Activated naive CD8-positive, alpha-beta T cell treated with anti-CD3 and anti-CD28 coated beads, Interleukin-2, amount 50 U/mL, for 24 hours (primary cell): ENCODE measurements at regions not wholly inside any gene's neighbourhood (a gene's known extent, or its start where the extent isn't known, plus 50 kb on each side); places are given as distances from the start of the nearest gene placed in this dataset.

Source experiments
- ATAC-seq: fragments of 150-1000 bp; cut with Tn5 transposase; one replicate; pipeline ENCODE4 v1.10.0; 2021
- DNase-seq: peaks from one replicate; pipeline ENCODE4 v3.0.0; 2021
- H3K27ac Mint-ChIP-seq: one replicate; pipeline ENCODE4 v1.8.0; 2021; ENCODE audit warnings: mild to moderate bottlenecking, mixed read lengths
- H3K27me3 Mint-ChIP-seq: one replicate; pipeline ENCODE4 v1.8.0; 2021; ENCODE audit warnings: mixed read lengths
- H3K36me3 Mint-ChIP-seq: one replicate; pipeline ENCODE4 v1.8.0; 2021; ENCODE audit warnings: low read depth, mixed read lengths
- H3K4me1 Mint-ChIP-seq: one replicate; pipeline ENCODE4 v1.8.0; 2021; ENCODE audit warnings: mixed read lengths
- H3K4me3 Mint-ChIP-seq: one replicate; pipeline ENCODE4 v1.8.0; 2021; ENCODE audit warnings: mild to moderate bottlenecking, moderate library complexity, mixed read lengths
- H3K9me3 Mint-ChIP-seq: one replicate; pipeline ENCODE4 v1.8.0; 2021; ENCODE audit warnings: mixed read lengths

DNA sequence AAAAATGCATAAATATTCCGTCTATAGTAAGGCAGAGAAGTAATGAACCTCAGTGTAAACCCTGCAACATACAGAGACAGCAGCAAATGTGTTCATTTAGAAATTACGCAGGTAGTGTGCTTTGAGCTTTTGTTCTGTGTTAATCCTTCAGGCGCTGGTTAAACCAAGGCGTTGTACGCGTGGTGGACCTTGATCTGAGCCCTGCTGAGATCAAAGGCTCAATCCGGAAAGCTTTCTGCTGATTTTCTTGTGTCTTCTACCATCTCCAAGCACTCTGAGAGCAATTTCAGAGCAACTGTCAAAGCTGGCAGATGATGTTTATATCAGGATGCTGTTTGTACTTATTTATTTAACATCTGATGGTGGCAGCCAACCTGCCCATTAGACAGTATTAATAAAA is 382.8 kb downstream of the CDH26 start:
- Mint-ChIP-seq H3K4me1 (no peaks in the 10 kb centered on the region), H3K4me3 (no peak overlapping the region), H3K27me3 (no peaks in the 10 kb centered on the region), H3K27ac (no peak overlapping the region), H3K9me3 (no peaks in the 10 kb centered on the region), H3K36me3 (no peaks in the 10 kb centered on the region)
- DNase-seq, result no peak
- ATAC-seq, result no peak

DNA sequence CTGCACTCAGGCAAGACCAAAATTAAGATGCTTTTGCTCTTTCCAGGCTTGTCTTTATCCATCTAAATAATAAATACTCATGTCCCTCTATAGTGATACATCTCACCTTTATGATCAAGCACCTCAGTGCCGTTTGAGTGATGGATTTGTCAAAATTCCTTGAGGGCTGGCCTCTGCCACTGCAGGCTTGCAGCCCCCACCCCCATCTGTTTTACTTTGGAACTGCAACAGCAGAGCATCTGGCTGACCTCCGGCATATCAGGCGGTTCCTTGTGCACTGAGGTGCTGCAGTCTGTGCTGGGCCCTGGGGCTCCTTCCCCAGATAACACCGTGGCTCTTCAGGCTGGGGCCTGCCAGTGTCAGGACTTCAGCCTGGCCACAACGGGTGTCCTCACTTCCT is 386.9 kb downstream of the CDH26 start:
- DNase-seq (no peak), ATAC-seq (no peak)
- no peaks in the 10 kb centered on the region for H3K9me3 Mint-ChIP-seq
- no peak overlapping the region for H3K4me3 Mint-ChIP-seq
- no peaks in the 10 kb centered on the region for H3K36me3 Mint-ChIP-seq
- no peaks in the 10 kb centered on the region for H3K27me3 Mint-ChIP-seq
- H3K27ac Mint-ChIP-seq, result no peak overlapping the region
- no peaks in the 10 kb centered on the region for H3K4me1 Mint-ChIP-seq

DNA sequence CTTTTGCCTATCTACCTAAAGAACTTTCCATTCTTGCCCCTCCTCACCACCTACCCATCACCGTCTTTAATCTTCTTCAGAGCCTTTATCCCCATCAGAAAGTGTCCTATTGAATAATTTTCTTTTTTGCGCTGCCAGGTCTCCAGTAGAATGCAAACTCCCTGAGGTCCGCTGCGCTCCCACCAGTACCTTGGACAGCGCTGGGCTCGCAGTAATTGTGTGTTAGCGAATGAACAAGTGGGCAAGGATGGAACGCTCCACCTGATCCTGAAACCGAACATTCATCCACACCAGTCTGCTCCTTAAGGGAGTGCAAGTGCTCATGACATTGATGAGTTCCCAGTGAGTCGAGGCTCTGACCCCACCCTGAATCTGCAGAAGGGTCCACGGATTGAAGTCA is 391.2 kb downstream of the CDH26 start:
- no peaks in the 10 kb centered on the region for H3K4me1 Mint-ChIP-seq
- H3K4me3 Mint-ChIP-seq, result no peak overlapping the region
- no peaks in the 10 kb centered on the region for H3K27me3 Mint-ChIP-seq

DNA sequence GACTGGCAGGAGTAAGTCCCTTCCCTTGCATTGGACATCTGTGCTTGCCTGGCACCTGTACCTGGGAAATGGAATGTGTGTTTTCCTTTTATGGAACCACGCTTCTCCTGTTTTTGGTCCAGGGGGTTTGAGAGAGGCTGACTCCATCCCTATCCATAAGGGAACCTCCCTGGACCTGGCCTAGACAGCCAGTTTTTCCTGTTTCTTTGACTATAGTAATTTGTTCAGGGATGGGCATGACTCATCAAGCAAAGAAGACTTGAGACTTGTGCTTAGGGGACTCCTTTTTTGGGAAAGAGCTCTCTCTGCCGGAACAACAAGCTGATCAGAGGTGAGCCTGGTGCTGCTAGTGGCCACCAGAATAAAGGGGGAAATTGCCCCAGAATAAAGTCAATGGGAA is 393.8 kb downstream of the CDH26 start:
- no peaks in the 10 kb centered on the region for H3K27me3 Mint-ChIP-seq
- H3K9me3 Mint-ChIP-seq, result no peaks in the 10 kb centered on the region
- H3K4me1 Mint-ChIP-seq, result no peaks in the 10 kb centered on the region
- H3K36me3 Mint-ChIP-seq, result no peaks in the 10 kb centered on the region
- H3K4me3 Mint-ChIP-seq, result no peak overlapping the region
- H3K27ac Mint-ChIP-seq, result no peak overlapping the region
- no peak for ATAC-seq
- no peak for DNase-seq

More for the DNA sequence above, 391.2 kb downstream of the CDH26 start:
- no peak for DNase-seq
- H3K36me3 Mint-ChIP-seq, result no peaks in the 10 kb centered on the region
- H3K9me3 Mint-ChIP-seq, result no peaks in the 10 kb centered on the region
- no peak overlapping the region for H3K27ac Mint-ChIP-seq
- no peak for ATAC-seq

DNA sequence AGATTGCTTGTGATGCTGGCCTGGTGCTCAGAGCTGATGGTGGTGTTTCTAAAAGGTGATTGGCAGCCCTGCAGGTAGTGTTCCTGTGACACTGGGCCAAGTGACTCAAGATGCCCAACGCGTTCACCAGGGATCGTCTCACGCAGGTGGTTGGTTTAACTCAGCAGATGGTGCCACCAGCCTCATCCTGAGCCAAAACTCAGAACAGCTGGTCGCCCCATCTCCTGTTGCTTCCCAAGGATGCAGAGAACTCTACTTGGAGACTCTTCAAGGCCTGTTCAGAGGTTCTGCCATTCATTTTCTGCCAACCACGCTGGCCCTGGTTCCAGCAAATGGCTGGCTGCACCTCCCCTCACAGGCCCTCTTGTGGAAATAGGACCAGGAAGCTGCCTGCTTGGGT is 394.4 kb downstream of the CDH26 start:
- no peaks in the 10 kb centered on the region for H3K9me3 Mint-ChIP-seq
- no peak for ATAC-seq
- no peaks in the 10 kb centered on the region for H3K4me1 Mint-ChIP-seq

DNA sequence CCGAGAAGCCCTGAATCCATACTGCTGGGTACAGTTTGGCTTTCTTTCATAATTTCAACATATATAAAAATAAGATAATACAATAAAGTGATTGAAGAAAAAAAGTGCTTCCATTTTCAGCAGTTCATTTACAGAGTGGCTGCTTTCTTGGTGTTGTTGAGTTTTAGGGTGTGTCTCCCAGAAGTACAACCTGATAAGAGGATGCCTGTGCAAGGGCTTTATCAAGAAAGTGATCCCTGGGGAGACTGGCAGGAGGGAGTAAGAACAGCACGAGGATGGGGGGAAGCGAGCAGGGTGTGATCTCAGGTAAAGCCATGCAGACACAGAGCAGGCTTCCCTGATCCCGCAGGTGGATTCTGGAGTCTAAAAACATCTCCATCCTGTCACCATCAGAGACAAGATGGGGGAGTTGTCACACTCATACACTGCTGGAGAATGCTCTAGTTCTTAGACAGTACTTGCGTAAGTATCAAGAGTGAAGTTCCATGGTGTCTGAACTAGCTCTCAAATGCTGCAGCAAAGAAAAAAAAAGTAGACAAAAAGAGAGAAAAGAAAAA is 395.9 kb downstream of the CDH26 start:
- no peaks in the 10 kb centered on the region for H3K9me3 Mint-ChIP-seq
- no peak overlapping the region for H3K4me3 Mint-ChIP-seq
- no peaks in the 10 kb centered on the region for H3K36me3 Mint-ChIP-seq
- no peaks in the 10 kb centered on the region for H3K4me1 Mint-ChIP-seq
- no peak overlapping the region for H3K27ac Mint-ChIP-seq
- no peak for DNase-seq
- no peaks in the 10 kb centered on the region for H3K27me3 Mint-ChIP-seq
- ATAC-seq, result no peak

More for the DNA sequence above, 394.4 kb downstream of the CDH26 start:
- Mint-ChIP-seq H3K27me3 (no peaks in the 10 kb centered on the region), H3K4me3 (no peak overlapping the region), H3K36me3 (no peaks in the 10 kb centered on the region), H3K27ac (no peak overlapping the region)
- DNase-seq, result no peak

DNA sequence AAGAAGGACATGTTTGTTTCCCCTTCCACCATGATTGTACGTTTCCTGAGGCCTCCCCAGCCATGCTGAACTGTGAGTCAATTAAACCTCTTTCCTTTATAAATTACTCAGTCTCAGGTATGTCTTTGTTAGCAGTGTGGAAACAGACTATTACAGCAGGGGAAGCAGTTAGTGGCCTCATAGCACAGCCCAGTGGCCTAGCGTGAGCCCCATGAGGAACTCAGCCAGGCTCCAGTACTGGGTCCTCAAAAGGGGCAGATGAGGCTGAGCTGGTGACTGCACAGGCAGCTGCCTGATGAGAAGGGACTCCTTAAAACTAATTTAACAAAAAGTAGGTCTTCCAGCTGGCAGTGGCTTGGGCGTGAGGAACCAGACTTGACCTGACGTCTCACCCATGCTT is 399.9 kb downstream of the CDH26 start:
- Mint-ChIP-seq H3K4me1 (no peaks in the 10 kb centered on the region), H3K27ac (no peak overlapping the region)
- no peak for DNase-seq

DNA sequence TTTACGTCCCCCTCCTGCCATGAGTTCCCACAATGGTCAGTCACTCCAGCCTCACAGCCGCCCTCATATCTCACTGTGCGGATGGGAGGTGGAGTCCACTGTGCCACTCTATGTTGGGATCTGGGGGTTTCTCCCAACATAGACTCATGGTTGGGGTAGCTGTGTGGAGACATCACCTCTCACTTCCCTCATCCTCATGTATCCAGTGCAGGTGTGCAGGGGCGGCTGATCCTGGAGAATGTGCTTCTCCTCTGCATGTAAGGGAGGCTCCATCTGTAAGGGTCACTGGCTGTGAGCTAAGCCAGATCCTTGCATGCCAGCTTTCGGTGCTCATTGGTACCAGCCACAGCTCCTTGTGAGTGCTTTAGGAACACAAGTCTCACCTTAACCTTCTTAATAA is 400.8 kb downstream of the CDH26 start:
- DNase-seq, result no peak
- no peaks in the 10 kb centered on the region for H3K4me1 Mint-ChIP-seq
- H3K27me3 Mint-ChIP-seq, result no peaks in the 10 kb centered on the region
- no peaks in the 10 kb centered on the region for H3K36me3 Mint-ChIP-seq
- H3K4me3 Mint-ChIP-seq, result no peak overlapping the region
- ATAC-seq, result no peak
- no peaks in the 10 kb centered on the region for H3K9me3 Mint-ChIP-seq
- H3K27ac Mint-ChIP-seq, result no peak overlapping the region

More for the DNA sequence above, 399.9 kb downstream of the CDH26 start:
- Mint-ChIP-seq H3K9me3 (no peaks in the 10 kb centered on the region), H3K27me3 (no peaks in the 10 kb centered on the region), H3K36me3 (no peaks in the 10 kb centered on the region), H3K4me3 (no peak overlapping the region)
- ATAC-seq, result no peak

DNA sequence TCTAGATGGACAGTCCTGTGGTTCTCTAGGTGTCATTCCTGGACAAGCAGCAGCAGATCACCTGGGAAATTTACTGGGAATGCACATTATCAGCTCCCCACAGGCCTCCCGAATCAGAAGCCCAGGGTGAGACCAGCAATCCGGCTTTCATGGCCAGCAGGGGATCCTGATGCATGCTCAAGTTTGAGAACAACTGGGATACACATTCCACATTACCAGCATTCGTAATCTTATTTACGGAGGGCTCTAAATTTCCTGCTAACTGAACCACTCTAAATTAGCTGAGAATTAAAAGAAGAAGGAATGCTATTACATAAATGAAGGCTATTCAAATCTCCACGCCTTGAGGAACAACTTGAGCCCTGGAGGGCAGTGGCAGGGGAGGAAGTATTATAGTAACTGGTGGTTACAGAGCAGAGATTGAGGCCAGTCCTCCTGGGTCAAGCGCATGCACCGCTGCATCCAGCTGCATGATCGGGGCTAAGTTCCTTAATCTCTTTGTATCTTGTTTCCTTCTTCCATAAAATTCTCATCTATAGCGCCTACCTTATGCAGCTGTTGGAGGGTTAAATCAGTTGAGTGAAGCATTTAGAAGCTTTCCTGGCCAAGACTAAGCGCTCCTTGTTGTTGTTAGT is 403.7 kb downstream of the CDH26 start:
- ATAC-seq (no peak), DNase-seq (no peak)
- H3K27ac Mint-ChIP-seq, result no peak overlapping the region
- H3K4me1 Mint-ChIP-seq, result no peaks in the 10 kb centered on the region
- H3K36me3 Mint-ChIP-seq, result no peaks in the 10 kb centered on the region
- no peaks in the 10 kb centered on the region for H3K27me3 Mint-ChIP-seq
- no peak overlapping the region for H3K4me3 Mint-ChIP-seq
- no peaks in the 10 kb centered on the region for H3K9me3 Mint-ChIP-seq

DNA sequence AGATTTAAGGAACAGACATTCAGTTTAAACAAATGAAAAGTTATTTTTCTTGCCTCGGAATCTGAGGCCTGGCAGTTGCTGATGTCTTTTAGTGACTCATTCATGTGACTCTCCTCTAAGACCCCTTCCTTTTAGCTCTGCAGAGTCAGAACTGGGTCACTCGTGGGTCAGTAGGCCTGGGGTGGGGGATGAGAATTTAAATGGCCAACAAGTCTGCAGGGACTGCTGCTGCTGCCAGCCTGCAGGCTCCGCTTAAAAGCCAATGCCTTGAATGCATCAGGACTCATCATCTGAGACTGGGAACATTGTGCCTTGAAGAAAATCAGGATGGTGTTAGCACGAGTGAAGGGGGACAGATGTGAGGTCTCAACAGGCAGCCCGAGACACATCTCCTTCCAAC is 404.3 kb downstream of the CDH26 start:
- Mint-ChIP-seq H3K36me3 (no peaks in the 10 kb centered on the region), H3K4me3 (no peak overlapping the region), H3K27ac (no peak overlapping the region), H3K9me3 (no peaks in the 10 kb centered on the region), H3K27me3 (no peaks in the 10 kb centered on the region), H3K4me1 (no peaks in the 10 kb centered on the region)
- ATAC-seq (no peak), DNase-seq (no peak)

DNA sequence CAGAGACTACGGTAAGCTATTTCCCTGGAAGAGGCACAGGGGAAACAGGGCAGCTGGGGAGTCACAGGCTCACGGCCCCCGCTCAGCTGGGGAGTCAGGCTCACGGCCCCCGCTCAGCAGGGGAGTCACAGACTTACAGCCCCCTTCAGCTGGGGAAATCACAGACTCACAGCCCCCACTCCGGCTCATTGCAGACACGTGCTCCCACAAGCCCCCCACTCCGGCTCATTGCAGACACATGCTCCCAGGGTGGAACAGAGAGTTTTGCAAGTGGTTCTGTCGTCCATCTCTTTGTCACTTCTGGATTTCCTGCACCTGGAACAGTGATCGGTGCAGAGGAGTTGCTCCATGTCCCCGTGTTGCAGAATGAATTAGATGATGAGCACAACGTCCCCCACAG is 405.5 kb downstream of the CDH26 start:
- no peaks in the 10 kb centered on the region for H3K4me1 Mint-ChIP-seq

DNA sequence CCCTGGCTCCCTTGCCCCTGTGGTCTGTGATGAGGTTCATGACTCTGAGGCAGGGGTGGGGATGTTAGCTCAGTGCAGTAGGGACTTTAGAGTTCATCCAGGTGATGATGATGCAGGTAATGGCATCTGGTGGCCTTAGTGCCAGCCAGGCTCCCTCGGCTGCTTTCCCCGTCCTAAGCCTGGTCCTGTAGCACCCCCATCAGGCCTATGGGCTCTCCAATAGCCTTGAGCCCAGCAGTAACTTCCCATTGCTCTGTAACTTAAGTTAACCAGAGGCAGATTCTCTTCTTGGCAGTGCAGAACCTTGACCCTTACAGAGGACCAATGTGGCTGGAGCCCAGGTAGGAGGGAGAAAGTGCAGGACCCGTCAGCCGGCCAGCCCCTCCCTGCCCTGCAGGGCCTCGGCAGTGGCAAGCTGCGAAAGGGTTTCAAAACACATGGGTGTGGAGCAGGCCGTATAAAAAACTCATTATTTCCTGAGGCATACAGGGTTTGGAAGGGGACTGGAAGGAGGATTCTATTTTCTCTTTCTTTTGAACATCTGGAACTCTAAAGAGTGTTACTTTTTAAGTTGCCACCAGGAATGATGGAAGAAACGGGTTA is 406.9 kb downstream of the CDH26 start:
- no peaks in the 10 kb centered on the region for H3K27me3 Mint-ChIP-seq
- DNase-seq (no peak), ATAC-seq (no peak)
- H3K9me3 Mint-ChIP-seq, result no peaks in the 10 kb centered on the region
- no peak overlapping the region for H3K27ac Mint-ChIP-seq
- no peak overlapping the region for H3K4me3 Mint-ChIP-seq
- no peaks in the 10 kb centered on the region for H3K36me3 Mint-ChIP-seq
- no peaks in the 10 kb centered on the region for H3K4me1 Mint-ChIP-seq

More for the DNA sequence above, 405.5 kb downstream of the CDH26 start:
- no peak for DNase-seq
- no peak for ATAC-seq
- Mint-ChIP-seq H3K36me3 (no peaks in the 10 kb centered on the region), H3K4me3 (no peak overlapping the region), H3K27ac (no peak overlapping the region), H3K27me3 (no peaks in the 10 kb centered on the region), H3K9me3 (no peaks in the 10 kb centered on the region)

DNA sequence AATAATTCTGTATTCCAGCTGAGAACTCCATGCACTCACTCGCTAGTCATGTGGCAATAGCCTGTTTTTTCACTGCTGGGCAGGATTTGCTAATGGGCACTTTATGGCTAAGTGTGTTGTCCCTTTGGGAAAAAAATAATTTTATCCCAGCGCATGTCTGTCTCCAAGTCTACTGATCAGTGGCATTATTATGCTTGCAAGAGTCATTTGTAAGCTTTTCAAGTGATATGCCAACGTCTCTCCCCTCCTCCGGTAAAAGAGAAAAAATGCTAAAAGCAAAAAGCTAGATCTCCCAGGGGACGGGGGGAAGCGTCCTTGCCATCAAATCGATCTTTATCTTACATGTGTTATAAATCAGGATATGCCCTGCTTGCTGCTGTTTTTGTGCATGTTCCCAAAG is 407.7 kb downstream of the CDH26 start:
- Mint-ChIP-seq H3K36me3 (no peaks in the 10 kb centered on the region), H3K4me1 (no peaks in the 10 kb centered on the region), H3K9me3 (no peaks in the 10 kb centered on the region), H3K27me3 (no peaks in the 10 kb centered on the region), H3K27ac (no peak overlapping the region), H3K4me3 (no peak overlapping the region)
- ATAC-seq (no peak), DNase-seq (no peak)

DNA sequence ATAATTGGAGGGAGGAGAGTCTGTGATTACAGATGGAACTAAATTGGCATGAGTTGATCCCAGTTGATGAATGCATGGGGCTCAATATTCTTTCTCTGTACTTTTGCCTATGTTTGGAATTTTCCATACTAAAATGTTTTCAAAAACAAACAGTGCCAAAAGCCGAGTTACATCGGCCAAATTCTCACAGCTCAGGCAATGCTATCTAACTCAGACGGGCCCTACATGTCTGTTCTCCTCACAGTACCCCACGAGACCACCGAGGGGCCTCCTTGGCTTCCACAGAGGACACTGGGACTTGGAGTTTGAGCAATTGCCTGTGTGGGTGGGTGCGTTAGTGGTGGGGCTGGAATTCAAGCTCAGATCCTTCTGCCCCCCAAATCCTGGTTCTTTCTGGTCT is 413.2 kb downstream of the CDH26 start:
- ATAC-seq, result no peak
- no peaks in the 10 kb centered on the region for H3K36me3 Mint-ChIP-seq
- no peak overlapping the region for H3K27ac Mint-ChIP-seq
- H3K9me3 Mint-ChIP-seq, result no peaks in the 10 kb centered on the region
- no peak overlapping the region for H3K4me3 Mint-ChIP-seq
- H3K27me3 Mint-ChIP-seq, result no peaks in the 10 kb centered on the region
- DNase-seq, result no peak
- H3K4me1 Mint-ChIP-seq, result no peaks in the 10 kb centered on the region

DNA sequence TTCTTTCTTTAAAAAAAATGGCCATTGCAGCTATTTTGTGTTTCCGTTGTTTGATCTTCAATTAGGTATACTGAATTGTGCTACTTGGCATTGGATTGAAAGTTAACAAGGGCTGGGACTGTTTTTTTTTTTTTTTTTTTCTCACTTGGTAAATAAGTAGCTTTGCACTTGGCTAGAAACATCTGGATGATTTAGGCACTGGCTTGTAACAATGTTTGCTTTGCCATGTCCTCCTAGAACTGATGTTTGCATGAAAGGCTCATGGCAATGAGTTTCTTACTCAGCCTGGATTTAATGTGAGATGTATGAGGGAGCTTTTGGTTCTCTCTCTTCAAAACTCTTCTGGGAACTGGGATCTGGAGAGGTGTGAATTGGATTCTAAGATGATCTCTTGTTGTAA is 414.1 kb downstream of the CDH26 start:
- DNase-seq (no peak), ATAC-seq (no peak)
- Mint-ChIP-seq H3K4me3 (no peak overlapping the region), H3K27me3 (peaks cover 5% of the 10 kb centered on the region), H3K27ac (no peak overlapping the region), H3K36me3 (no peaks in the 10 kb centered on the region), H3K9me3 (no peaks in the 10 kb centered on the region), H3K4me1 (no peaks in the 10 kb centered on the region)
